ENCODE measurements at regions not wholly inside any gene's neighbourhood (a gene's known extent, or its start where the extent isn't known, plus 50 kb on each side); places are given as distances from the start of the nearest gene placed in this dataset.

GRCh38 chr2:20561637-20562454 lies 89.1 kb downstream of the HS1BP3 start:
- H2AFZ ChIP-seq (ENCODE audit: low read length), result no peak overlapping the region
- peak overlapping the region; percentile 92; the same call in 1 of the 2 replicates for H2AK5ac ChIP-seq (ENCODE audit: low read depth, low read length)
- no peaks in the 10 kb centered on the region for H4K20me1 ChIP-seq (replicated peaks in 1 of 2; ENCODE audit: control insufficient read depth in 1 of 2, insufficient read depth in 2 of 2, low read length in 2 of 2)
- no peaks in the 10 kb centered on the region for H3K36me3 ChIP-seq (ENCODE audit: control insufficient read depth in 2 of 4, insufficient read depth in 4 of 4, low read length in 3 of 4)
- peak overlapping the region; percentile 22 for H2BK120ac ChIP-seq (replicated peaks; ENCODE audit: low read depth, low read length)
- FAIRE-seq (no peak), DNase-seq (ENCODE audit: low read depth in 1 of 2, low spot score in 2 of 2) (no peak)
- peaks cover 6 to 19% (median 11%) of the 10 kb centered on the region in 4 experiments; a peak in 6 of 7 replicates for H3K4me1 ChIP-seq (replicated peaks in 1 of 4; ENCODE audit: control insufficient read depth in 3 of 4, insufficient read depth in 4 of 4, low read length in 3 of 4)
- no peak overlapping the region for H3K4ac ChIP-seq (replicated peaks; ENCODE audit: insufficient read length, low read depth, low read length)
- H3K14ac ChIP-seq (ENCODE audit: insufficient read length), result no peak overlapping the region
- no peak overlapping the region for H3K27ac ChIP-seq (ENCODE audit: low read depth, low read length)
- no peak overlapping the region for H3K23ac ChIP-seq (ENCODE audit: insufficient read length)
- no peak overlapping the region for H4K5ac ChIP-seq (ENCODE audit: insufficient read length, low read depth, low read length)
- H3K18ac ChIP-seq (ENCODE audit: extremely low read depth, low read length), result peak overlapping the region; percentile 2; the same call in 1 of the 2 replicates
- WGBS, 2 experiments (ENCODE audit: extremely low coverage in 1 of 2, insufficient coverage in 1 of 2, insufficient read length in 1 of 2, insufficient replicate concordance in 2 of 2, low coverage in 1 of 2, low lambda C conversion rate in 2 of 2, missing lambda C conversion rate in 1 of 2), result 82% methylated on average over 8 of the region's 8 CpGs; no CpG with 5 or more reads in 1 of the 2 experiments
- peak overlapping the region; percentile 66; the same call in 1 of the 2 replicates for H2BK5ac ChIP-seq (ENCODE audit: low read depth, low read length)
- no peaks in the 10 kb centered on the region for H3K9me3 ChIP-seq (ENCODE audit: insufficient read depth in 2 of 2, low read depth in 1 of 2, low read length in 1 of 2)
- H2BK12ac ChIP-seq (ENCODE audit: low read depth, low read length), result peak overlapping the region; percentile 89; the same call in 1 of the 2 replicates
- 0 out of 2 replicates have a peak overlapping the region, but pooled peaks have one; percentile 40 for H2BK15ac ChIP-seq (ENCODE audit: low read length)
- H2BK20ac ChIP-seq (ENCODE audit: low read length), result peak overlapping the region; percentile 91; the same call in 1 of the 2 replicates
- peak overlapping the region in 1 of 2 experiments; percentile 49; a peak in 2 of 4 replicates for H3K4me2 ChIP-seq (ENCODE audit: insufficient read depth in 1 of 2, low read depth in 2 of 2, low read length in 2 of 2)
- ChIA-PET POLR2A (ENCODE audit: partially characterized antibody) (interaction anchor here (1.1 to 2.3 kb wide), 6 partner anchors 15 to 115 kb away, joined by 3 to 18 read pairs (median 5); partner anchors contain the start of gene RHOB), CTCF (ENCODE audit: partially characterized antibody) (interaction anchor here (0.7 to 3.9 kb wide), 35 partner anchors 10 to 139 kb away, joined by 3 to 21 read pairs (median 4); partner anchors contain the start of gene HS1BP3)
- no peak overlapping the region for H3K4me3 ChIP-seq (ENCODE audit: extremely low read depth in 1 of 4, insufficient read depth in 2 of 4, low read depth in 3 of 4, low read length in 4 of 4)
- no peak overlapping the region for H3K56ac ChIP-seq (replicated peaks; ENCODE audit: insufficient read length, low read depth, low read length)
- H4K8ac ChIP-seq (ENCODE audit: extremely low read depth, insufficient read depth, low read length), result no peak overlapping the region
- H3K23me2 ChIP-seq (ENCODE audit: low read depth, low read length), result peaks cover 4% of the 10 kb centered on the region; the same call in 1 of the 2 replicates
- H3K9ac ChIP-seq (replicated peaks in 1 of 4; ENCODE audit: extremely low read depth in 1 of 4, low read depth in 3 of 4, low read length in 3 of 4), result no peak overlapping the region
- TF ChIP-seq JUN (IDR thresholded peaks at IDR 0.05; ENCODE audit: low read depth, low read length), result 0 out of 2 replicates have a peak, but pooled peaks have one; percentile 45
- TF ChIP-seq KDM1A (IDR thresholded peaks at IDR 0.05; ENCODE audit: borderline replicate concordance, low read length), result peak; percentile 57; the same call in 1 of the 2 replicates
- no peak for TF ChIP-seq NANOG (IDR thresholded peaks at IDR 0.05; ENCODE audit: insufficient read depth, low read depth, low read length, poor library complexity, severe bottlenecking)
- TF ChIP-seq JUND (IDR thresholded peaks at IDR 0.05; ENCODE audit: low read length), result peak; percentile 83
- no peaks in the 10 kb centered on the region for H3K79me2 ChIP-seq (ENCODE audit: control insufficient read depth in 1 of 2, insufficient read depth in 2 of 2, low read length in 2 of 2)
- H3K79me1 ChIP-seq (ENCODE audit: low read depth, low read length), result no peaks in the 10 kb centered on the region
- H4K91ac ChIP-seq (replicated peaks; ENCODE audit: insufficient read length, low read length), result peak overlapping the region; percentile 64
- no peaks in the 10 kb centered on the region; a peak in 1 of 7 replicates for H3K27me3 ChIP-seq (replicated peaks in 1 of 4; ENCODE audit: control insufficient read depth in 3 of 4, extremely low read depth in 1 of 4, insufficient read depth in 3 of 4, low read length in 3 of 4)
